GM12878 (cell line): ENCODE measurements at regions not wholly inside any gene's neighbourhood (a gene's known extent, or its start where the extent isn't known, plus 50 kb on each side); places are given as distances from the start of the nearest gene placed in this dataset.

ENCODE experiments used
- ATAC-seq: fragments of 200-7000 bp; cut with Tn5 transposase; 3 replicates; pipeline ENCODE4 v1.9.1; 2020; ENCODE audit warnings: mild to moderate bottlenecking, moderate library complexity
- BruUV-seq: library from RNA; stranded (reverse); fragments of 400-500 nt; replicated peaks from 2 replicates; lab custom pipeline; 2021; lab: Mats Ljungman, UMichigan
- CTCF ChIA-PET: fragments of 300-600 bp; sonication (Branson Sonifier 250); formaldehyde crosslinking; extraction: SDS; loops from one replicate; lab custom pipeline; 2021; ENCODE audit warnings: inconsistent platforms; lab: Yijun Ruan, JAX
- POLR2A ChIA-PET: fragments of 350-600 bp; formaldehyde crosslinking; extraction: SDS; loops from one replicate; lab custom pipeline; 2021; ENCODE audit warnings: inconsistent platforms; lab: Charles Lee
- RAD21 ChIA-PET: fragments of 300-600 bp; sonication (Branson Sonifier 250); formaldehyde crosslinking; loops from one replicate; lab custom pipeline; 2023; ENCODE audit warnings: antibody characterized with exemption; ENCODE audit not compliant: unreplicated experiment; lab: Charles Lee
- SMC1A ChIA-PET: fragments of 300-600 bp; sonication (Branson Sonifier 250); formaldehyde crosslinking; loops from one replicate; lab custom pipeline; 2023; ENCODE audit not compliant: unreplicated experiment, uncharacterized antibody; lab: Charles Lee
- DNase-seq: peaks from one replicate; pipeline ENCODE4 v3.0.0-alpha.2; 2011; ENCODE audit warnings: low read depth, low spot score
- FAIRE-seq: peaks from 3 replicates; lab custom pipeline; 2011; peaks lifted over from hg19 to GRCh38; lab: Jason Lieb, UNC
- H2AFZ ChIP-seq: 2 replicates; pipeline ENCODE4 v1.6.0; 2011; ENCODE audit warnings: low read depth, low read length, control low read depth; ENCODE audit not compliant: control insufficient read depth
- H3K27ac ChIP-seq: 2 replicates; pipeline ENCODE4 v1.5.1; 2011; ENCODE audit warnings: control low read depth; ENCODE audit not compliant: control insufficient read depth, insufficient read depth
- H3K27me3 ChIP-seq, 2 experiments: replicated peaks in 1 of 2; 2 replicates each; pipeline versions ENCODE4 v1.6.0 to v1.6.1; 2011; ENCODE audit warnings: low read length in 1 of 2; ENCODE audit not compliant: control insufficient read depth in 2 of 2, insufficient read depth in 2 of 2
- H3K36me3 ChIP-seq, 2 experiments: 2 replicates each; pipeline ENCODE4 v1.5.1; 2011; ENCODE audit warnings: low read length in 1 of 2; ENCODE audit not compliant: control insufficient read depth in 2 of 2, insufficient read depth in 2 of 2
- H3K4me1 ChIP-seq: 2 replicates; pipeline ENCODE4 v1.6.1; 2011; ENCODE audit warnings: mild to moderate bottlenecking, low read length, moderate library complexity, mixed read lengths; ENCODE audit not compliant: control insufficient read depth, insufficient read depth
- H3K4me2 ChIP-seq: 2 replicates; pipeline ENCODE4 v1.6.0; 2011; ENCODE audit warnings: control low read depth; ENCODE audit not compliant: control insufficient read depth, insufficient read depth
- H3K4me3 ChIP-seq: fragments of 200-600 bp; sonication (generic); 2 replicates; pipeline ENCODE4 v1.5.1; 2016
- H3K79me2 ChIP-seq: 2 replicates; pipeline ENCODE4 v1.6.0; 2011; ENCODE audit warnings: low read length; ENCODE audit not compliant: control insufficient read depth, insufficient read depth
- H3K9ac ChIP-seq: 2 replicates; pipeline ENCODE4 v1.8.0; 2011; ENCODE audit warnings: low read length, control low read depth, mixed read lengths; ENCODE audit not compliant: control insufficient read depth, insufficient read depth
- H3K9me3 ChIP-seq: replicated peaks from 3 replicates; pipeline ENCODE4 v1.5.1; 2011; ENCODE audit warnings: mild to moderate bottlenecking, low read length; ENCODE audit not compliant: control insufficient read depth, insufficient read depth
- H4K20me1 ChIP-seq: 2 replicates; pipeline ENCODE4 v1.6.0; 2011; ENCODE audit not compliant: control insufficient read depth, insufficient read depth
- BACH1 ChIP-seq: fragments of 450-650 bp; IDR thresholded peaks from 2 replicates; pipeline ENCODE4 v1.6.1; 2017; ENCODE audit warnings: mild to moderate bottlenecking, borderline replicate concordance
- BCL11A ChIP-seq: IDR thresholded peaks from 2 replicates; pipeline ENCODE4 v1.6.1; 2011; ENCODE audit warnings: low read depth, low read length
- BHLHE40 ChIP-seq, 2 experiments: fragments of 450-650 bp in 1 of 2; IDR thresholded peaks; 2 replicates each; pipeline ENCODE4 v1.6.1; 2011 to 2017; ENCODE audit warnings: low read depth in 2 of 2, borderline replicate concordance in 1 of 2, improper control_type of control experiment in 1 of 2, low read length in 1 of 2, mild to moderate bottlenecking in 1 of 2
- DPF2 ChIP-seq: fragments of 450-650 bp; IDR thresholded peaks from 2 replicates; pipeline ENCODE4 v1.6.1; 2017; ENCODE audit warnings: mild to moderate bottlenecking
- JUNB ChIP-seq: IDR thresholded peaks from 2 replicates; pipeline ENCODE4 v1.6.1; 2016; ENCODE audit warnings: antibody characterized with exemption, mild to moderate bottlenecking
- NR2C1 ChIP-seq: fragments of 450-650 bp; IDR thresholded peaks from 2 replicates; pipeline ENCODE4 v1.6.1; 2017; ENCODE audit warnings: antibody characterized with exemption, mild to moderate bottlenecking, moderate library complexity
- NR2C2 ChIP-seq: IDR thresholded peaks from 2 replicates; pipeline ENCODE4 v1.6.1; 2011; ENCODE audit warnings: borderline replicate concordance, low read depth; ENCODE audit not compliant: control insufficient read depth, insufficient read length
- SIN3A ChIP-seq: IDR thresholded peaks from 2 replicates; pipeline ENCODE4 v1.6.1; 2012; ENCODE audit warnings: low read depth, low read length, improper control_type of control experiment
- STAT3 ChIP-seq: IDR thresholded peaks from 2 replicates; pipeline ENCODE4 v1.6.1; 2011; ENCODE audit warnings: low read depth, low read length, improper control_type of control experiment
- ZBED1 ChIP-seq: IDR thresholded peaks from 2 replicates; pipeline ENCODE4 v1.6.1; 2016; ENCODE audit warnings: borderline replicate concordance
- ZNF207 ChIP-seq: fragments of 450-650 bp; IDR thresholded peaks from 2 replicates; pipeline ENCODE4 v1.6.1; 2014; ENCODE audit warnings: antibody characterized with exemption, mild to moderate bottlenecking, borderline replicate concordance
- WGBS: methylation state at CpG from one replicate; pipeline ENCODE4 v1.1.6; 2016; ENCODE audit warnings: low lambda C conversion rate; ENCODE audit not compliant: insufficient replicate concordance, insufficient coverage; ENCODE audit errors: missing lambda C conversion rate; 5-methylcytosine and 5-hydroxymethylcytosine counted together
- in situ Hi-C: fragments of 300-500 bp; cut with MboI; formaldehyde crosslinking; loops from 9 replicates; pipeline ENCODE4 v1.14.3; 2018; ENCODE audit warnings: mixed read lengths
- intact Hi-C: fragments of 100-400 bp; cut with micrococcal nuclease; formaldehyde crosslinking; loops from one replicate; pipeline ENCODE4 v1.14.2; 2022; ENCODE audit not compliant: unreplicated experiment
- TF ChIP-seq, protein P1 (sequence below): fragments of 150-350 bp; IDR thresholded peaks from 2 replicates; pipeline ENCODE4 v1.6.1; 2014; ENCODE audit warnings: mild to moderate bottlenecking, low read depth, low read length
- TF ChIP-seq, protein P2 (sequence below): fragments of 450-650 bp; IDR thresholded peaks from 2 replicates; pipeline ENCODE4 v1.6.1; 2014; ENCODE audit warnings: mild to moderate bottlenecking
- TF ChIP-seq, protein P3 (sequence below): fragments of 450-650 bp; IDR thresholded peaks from 2 replicates; pipeline ENCODE4 v1.6.1; 2017; ENCODE audit warnings: mild to moderate bottlenecking, low read depth, inconsistent platforms; ENCODE audit not compliant: poor library complexity, severe bottlenecking
- TF ChIP-seq, protein P4 (sequence below): fragments of 450-650 bp; IDR thresholded peaks from 2 replicates; pipeline ENCODE4 v1.6.1; 2018; ENCODE audit warnings: borderline replicate concordance, mild to moderate bottlenecking; ENCODE audit not compliant: partially characterized antibody
- TF ChIP-seq, protein P5 (sequence below): IDR thresholded peaks from 2 replicates; pipeline ENCODE4 v1.6.1; 2011; ENCODE audit warnings: mild to moderate bottlenecking, low read depth, low read length, moderate library complexity; ENCODE audit not compliant: insufficient replicate concordance

DNA sequence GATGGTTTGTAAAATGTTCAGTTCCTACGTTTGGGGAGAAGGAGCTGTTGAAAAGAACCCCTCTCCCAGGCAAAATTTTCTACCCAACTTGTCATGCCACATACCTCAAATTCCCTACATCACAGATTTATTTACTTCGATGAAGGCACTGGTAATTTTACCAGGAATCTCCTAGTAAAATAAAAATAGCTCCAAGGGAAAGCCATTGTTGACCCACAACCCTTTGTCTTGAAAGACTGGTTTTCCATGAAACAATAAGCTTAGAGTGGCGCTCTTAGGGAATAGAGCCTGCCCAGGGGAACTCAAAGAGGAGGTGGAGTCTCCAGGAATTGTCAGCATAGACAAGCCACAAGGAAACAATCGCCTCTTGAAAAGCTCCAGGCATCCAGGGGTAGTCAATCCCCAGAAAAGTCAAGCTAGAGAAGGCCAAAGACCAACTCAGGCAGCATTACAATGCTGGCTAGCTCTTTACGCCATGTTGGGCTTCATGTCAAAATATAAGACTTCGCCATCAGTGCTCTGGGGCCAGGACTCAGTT is 99.2 kb upstream of the RREB1 start:
- ChIA-PET POLR2A (interaction anchor here (0.9 kb wide), 1 partner anchor 17 kb away, joined by 3 read pairs; no protein-coding TSS in a partner anchor), SMC1A (interaction anchor here (0.9 to 1.3 kb wide), 5 partner anchors 13 to 328 kb away, joined by 3 to 4 read pairs (median 3); no protein-coding TSS in a partner anchor), CTCF (no interaction called here), RAD21 (interaction anchor here (0.9 kb wide), 1 partner anchor 39 kb away, joined by 4 read pairs; no protein-coding TSS in a partner anchor)
- intact Hi-C loops: no loop called here
- Histone ChIP-seq H3K4me3 (no peak overlapping the region), H3K36me3 (no peaks in the 10 kb centered on the region), H4K20me1 (no peaks in the 10 kb centered on the region), H3K4me2 (no peak overlapping the region), H3K9ac (no peak overlapping the region), H3K79me2 (no peaks in the 10 kb centered on the region), H2AFZ (no peak overlapping the region), H3K27ac (no peak overlapping the region), H3K9me3 (no peaks in the 10 kb centered on the region), H3K27me3 (no peaks in the 10 kb centered on the region), H3K4me1 (no peaks in the 10 kb centered on the region)
- no TSS peak for BruUV-seq
- no peak for ATAC-seq
- DNase-seq: no peak
- 35% methylated on average over 6 of the region's 6 CpGs for WGBS
- no peak for FAIRE-seq
- in situ Hi-C loops: no loop called here
- no peak for TF ChIP-seq JUNB
- no peak for TF ChIP-seq BHLHE40 (IDR thresholded peaks at IDR 0.05; ENCODE audit: borderline replicate concordance in 1 of 2, low read depth in 2 of 2, low read length in 1 of 2)
- TF ChIP-seq, protein P1, sequence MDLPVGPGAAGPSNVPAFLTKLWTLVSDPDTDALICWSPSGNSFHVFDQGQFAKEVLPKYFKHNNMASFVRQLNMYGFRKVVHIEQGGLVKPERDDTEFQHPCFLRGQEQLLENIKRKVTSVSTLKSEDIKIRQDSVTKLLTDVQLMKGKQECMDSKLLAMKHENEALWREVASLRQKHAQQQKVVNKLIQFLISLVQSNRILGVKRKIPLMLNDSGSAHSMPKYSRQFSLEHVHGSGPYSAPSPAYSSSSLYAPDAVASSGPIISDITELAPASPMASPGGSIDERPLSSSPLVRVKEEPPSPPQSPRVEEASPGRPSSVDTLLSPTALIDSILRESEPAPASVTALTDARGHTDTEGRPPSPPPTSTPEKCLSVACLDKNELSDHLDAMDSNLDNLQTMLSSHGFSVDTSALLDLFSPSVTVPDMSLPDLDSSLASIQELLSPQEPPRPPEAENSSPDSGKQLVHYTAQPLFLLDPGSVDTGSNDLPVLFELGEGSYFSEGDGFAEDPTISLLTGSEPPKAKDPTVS: no peak
- TF ChIP-seq, protein P2, sequence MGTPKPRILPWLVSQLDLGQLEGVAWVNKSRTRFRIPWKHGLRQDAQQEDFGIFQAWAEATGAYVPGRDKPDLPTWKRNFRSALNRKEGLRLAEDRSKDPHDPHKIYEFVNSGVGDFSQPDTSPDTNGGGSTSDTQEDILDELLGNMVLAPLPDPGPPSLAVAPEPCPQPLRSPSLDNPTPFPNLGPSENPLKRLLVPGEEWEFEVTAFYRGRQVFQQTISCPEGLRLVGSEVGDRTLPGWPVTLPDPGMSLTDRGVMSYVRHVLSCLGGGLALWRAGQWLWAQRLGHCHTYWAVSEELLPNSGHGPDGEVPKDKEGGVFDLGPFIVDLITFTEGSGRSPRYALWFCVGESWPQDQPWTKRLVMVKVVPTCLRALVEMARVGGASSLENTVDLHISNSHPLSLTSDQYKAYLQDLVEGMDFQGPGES: no peak
- TF ChIP-seq NR2C1: no peak
- TF ChIP-seq, protein P3, sequence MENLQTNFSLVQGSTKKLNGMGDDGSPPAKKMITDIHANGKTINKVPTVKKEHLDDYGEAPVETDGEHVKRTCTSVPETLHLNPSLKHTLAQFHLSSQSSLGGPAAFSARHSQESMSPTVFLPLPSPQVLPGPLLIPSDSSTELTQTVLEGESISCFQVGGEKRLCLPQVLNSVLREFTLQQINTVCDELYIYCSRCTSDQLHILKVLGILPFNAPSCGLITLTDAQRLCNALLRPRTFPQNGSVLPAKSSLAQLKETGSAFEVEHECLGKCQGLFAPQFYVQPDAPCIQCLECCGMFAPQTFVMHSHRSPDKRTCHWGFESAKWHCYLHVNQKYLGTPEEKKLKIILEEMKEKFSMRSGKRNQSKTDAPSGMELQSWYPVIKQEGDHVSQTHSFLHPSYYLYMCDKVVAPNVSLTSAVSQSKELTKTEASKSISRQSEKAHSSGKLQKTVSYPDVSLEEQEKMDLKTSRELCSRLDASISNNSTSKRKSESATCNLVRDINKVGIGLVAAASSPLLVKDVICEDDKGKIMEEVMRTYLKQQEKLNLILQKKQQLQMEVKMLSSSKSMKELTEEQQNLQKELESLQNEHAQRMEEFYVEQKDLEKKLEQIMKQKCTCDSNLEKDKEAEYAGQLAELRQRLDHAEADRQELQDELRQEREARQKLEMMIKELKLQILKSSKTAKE: no peak
- no peak for TF ChIP-seq BACH1
- no peak for TF ChIP-seq SIN3A
- TF ChIP-seq, protein P4, sequence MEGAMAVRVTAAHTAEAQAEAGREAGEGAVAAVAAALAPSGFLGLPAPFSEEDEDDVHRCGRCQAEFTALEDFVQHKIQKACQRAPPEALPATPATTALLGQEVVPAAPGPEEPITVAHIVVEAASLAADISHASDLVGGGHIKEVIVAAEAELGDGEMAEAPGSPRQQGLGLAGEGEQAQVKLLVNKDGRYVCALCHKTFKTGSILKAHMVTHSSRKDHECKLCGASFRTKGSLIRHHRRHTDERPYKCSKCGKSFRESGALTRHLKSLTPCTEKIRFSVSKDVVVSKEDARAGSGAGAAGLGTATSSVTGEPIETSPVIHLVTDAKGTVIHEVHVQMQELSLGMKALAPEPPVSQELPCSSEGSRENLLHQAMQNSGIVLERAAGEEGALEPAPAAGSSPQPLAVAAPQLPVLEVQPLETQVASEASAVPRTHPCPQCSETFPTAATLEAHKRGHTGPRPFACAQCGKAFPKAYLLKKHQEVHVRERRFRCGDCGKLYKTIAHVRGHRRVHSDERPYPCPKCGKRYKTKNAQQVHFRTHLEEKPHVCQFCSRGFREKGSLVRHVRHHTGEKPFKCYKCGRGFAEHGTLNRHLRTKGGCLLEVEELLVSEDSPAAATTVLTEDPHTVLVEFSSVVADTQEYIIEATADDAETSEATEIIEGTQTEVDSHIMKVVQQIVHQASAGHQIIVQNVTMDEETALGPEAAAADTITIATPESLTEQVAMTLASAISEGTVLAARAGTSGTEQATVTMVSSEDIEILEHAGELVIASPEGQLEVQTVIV: no peak
- TF ChIP-seq ZNF207: no peak
- TF ChIP-seq NR2C2: no peak
- no peak for TF ChIP-seq DPF2
- no peak for TF ChIP-seq STAT3
- TF ChIP-seq ZBED1: no peak
- TF ChIP-seq, protein P5, sequence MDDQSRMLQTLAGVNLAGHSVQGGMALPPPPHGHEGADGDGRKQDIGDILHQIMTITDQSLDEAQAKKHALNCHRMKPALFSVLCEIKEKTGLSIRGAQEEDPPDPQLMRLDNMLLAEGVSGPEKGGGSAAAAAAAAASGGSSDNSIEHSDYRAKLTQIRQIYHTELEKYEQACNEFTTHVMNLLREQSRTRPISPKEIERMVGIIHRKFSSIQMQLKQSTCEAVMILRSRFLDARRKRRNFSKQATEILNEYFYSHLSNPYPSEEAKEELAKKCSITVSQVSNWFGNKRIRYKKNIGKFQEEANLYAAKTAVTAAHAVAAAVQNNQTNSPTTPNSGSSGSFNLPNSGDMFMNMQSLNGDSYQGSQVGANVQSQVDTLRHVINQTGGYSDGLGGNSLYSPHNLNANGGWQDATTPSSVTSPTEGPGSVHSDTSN: no peak
- no peak for TF ChIP-seq BCL11A
